Thymus (tissue), 11 donors: ENCODE measurements at regions not wholly inside any gene's neighbourhood (a gene's known extent, or its start where the extent isn't known, plus 50 kb on each side); places are given as distances from the start of the nearest gene placed in this dataset.

ENCODE experiments used
- DNase-seq, 9 donors: peaks; one replicate each; pipeline ENCODE4 v3.0.0-alpha.2; 2013; ENCODE audit warnings: low spot score in 9 of 9, low read depth in 6 of 9, missing footprints in 1 of 9
- H3K27ac ChIP-seq, 2 donors: one replicate each; pipeline ENCODE4 v1.5.1; 2013; ENCODE audit warnings: control low read depth in 1 of 2, low read depth in 1 of 2, low read length in 1 of 2, mild to moderate bottlenecking in 1 of 2, moderate library complexity in 1 of 2
- H3K27me3 ChIP-seq, 2 donors: one replicate each; pipeline ENCODE4 v1.5.1; 2013; ENCODE audit warnings: low read length in 1 of 2; ENCODE audit not compliant: control insufficient read depth in 2 of 2, insufficient read depth in 1 of 2
- H3K36me3 ChIP-seq, 2 donors: one replicate each; pipeline ENCODE4 v1.5.1; 2013; ENCODE audit warnings: low read length in 1 of 2, mild to moderate bottlenecking in 1 of 2, moderate library complexity in 1 of 2; ENCODE audit not compliant: control insufficient read depth in 2 of 2, insufficient read depth in 2 of 2
- H3K4me1 ChIP-seq, 2 donors: one replicate each; pipeline ENCODE4 v1.5.1; 2013; ENCODE audit warnings: low read length in 2 of 2; ENCODE audit not compliant: control insufficient read depth in 2 of 2, insufficient read depth in 2 of 2
- H3K4me3 ChIP-seq, 2 donors: one replicate each; pipeline ENCODE4 v1.5.1; 2013; ENCODE audit warnings: low read length in 2 of 2, control low read depth in 1 of 2, mild to moderate bottlenecking in 1 of 2
- H3K9me3 ChIP-seq, 2 donors: one replicate each; pipeline ENCODE4 v1.5.1; 2013; ENCODE audit warnings: low read length in 1 of 2, mild to moderate bottlenecking in 1 of 2; ENCODE audit not compliant: control insufficient read depth in 2 of 2, insufficient read depth in 1 of 2
- WGBS: extraction: QIAGEN DNeasy Blood & Tissue Kit; methylation state at CpG from one replicate; pipeline ENCODE4 v1.1.7; 2013; 5-methylcytosine and 5-hydroxymethylcytosine counted together
- donor health status: healthy.

GRCh38 chr5:60368100-60368499 lies 331.9 kb downstream of the DEPDC1B start:
- Histone ChIP-seq H3K36me3 (no peaks in the 10 kb centered on the region), H3K4me1 (no peaks in the 10 kb centered on the region), H3K27ac (no peak overlapping the region), H3K9me3 (no peaks in the 10 kb centered on the region), H3K27me3 (no peaks in the 10 kb centered on the region), H3K4me3 (no peak overlapping the region)
- WGBS, result 95% methylated on average over 5 of the region's 5 CpGs
- DNase-seq, result no peak

DNA sequence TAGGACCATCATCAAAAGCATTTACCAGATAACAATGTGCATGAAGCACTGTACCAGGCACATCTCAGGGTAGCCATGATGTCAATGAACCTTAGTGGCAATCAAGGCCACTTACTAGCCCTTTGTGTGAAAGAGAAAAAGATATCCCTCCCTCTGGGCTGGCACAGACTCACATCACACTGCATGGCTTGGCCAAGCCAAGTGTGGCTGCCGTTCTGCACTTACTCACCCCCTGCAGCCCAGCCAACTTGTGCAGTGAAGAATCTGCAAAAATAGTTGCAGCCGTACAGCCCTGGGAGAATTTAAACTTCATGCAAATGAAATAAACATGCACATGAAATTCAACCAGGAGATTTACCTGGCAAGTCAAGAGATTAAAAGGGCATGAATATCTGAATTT lies 333.5 kb downstream of the DEPDC1B start:
- Histone ChIP-seq H3K4me3 (no peak overlapping the region), H3K27me3 (no peaks in the 10 kb centered on the region), H3K9me3 (no peaks in the 10 kb centered on the region), H3K27ac (no peak overlapping the region), H3K4me1 (no peaks in the 10 kb centered on the region), H3K36me3 (no peaks in the 10 kb centered on the region)
- DNase-seq, result no peak
- WGBS, result 48% methylated on average over 2 of the region's 2 CpGs

DNA sequence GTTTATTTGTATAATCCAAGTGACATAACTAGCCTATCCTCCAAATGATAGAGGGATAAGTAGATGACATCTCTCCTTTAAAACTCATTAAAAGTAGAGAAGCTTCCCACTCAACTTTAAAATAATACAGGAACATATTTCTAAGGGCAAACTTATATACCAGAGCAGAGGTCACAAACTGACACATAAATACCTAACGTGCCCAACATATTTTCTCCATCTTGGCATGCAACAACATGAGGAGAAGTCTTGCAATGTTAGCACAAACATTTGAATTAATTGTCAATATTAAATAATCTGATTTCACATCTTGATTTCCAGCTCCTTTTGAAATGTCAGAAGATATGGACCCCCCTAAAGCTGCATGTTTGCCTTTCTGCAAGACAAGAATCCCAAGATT lies 335.0 kb downstream of the DEPDC1B start:
- Histone ChIP-seq H3K9me3 (no peaks in the 10 kb centered on the region), H3K27ac (no peak overlapping the region), H3K27me3 (no peaks in the 10 kb centered on the region), H3K4me3 (no peak overlapping the region), H3K36me3 (no peaks in the 10 kb centered on the region), H3K4me1 (no peaks in the 10 kb centered on the region)
- DNase-seq, result no peak
- WGBS, result 90% methylated on average over 1 of the region's 1 CpG

- Histone ChIP-seq H3K4me1 (no peaks in the 10 kb centered on the region), H3K36me3 (no peaks in the 10 kb centered on the region), H3K27me3 (no peaks in the 10 kb centered on the region), H3K9me3 (no peaks in the 10 kb centered on the region), H3K4me3 (no peak overlapping the region), H3K27ac (no peak overlapping the region)
- DNase-seq, result no peak
Measured at GRCh38 chr5:60362158-60362557, 337.8 kb downstream of the DEPDC1B start.

- H3K4me1 ChIP-seq, result no peaks in the 10 kb centered on the region
- H3K9me3 ChIP-seq, result no peaks in the 10 kb centered on the region
- DNase-seq, result no peak
- WGBS, result 91% methylated on average over 3 of the region's 3 CpGs
- no peaks in the 10 kb centered on the region for H3K36me3 ChIP-seq
- H3K27ac ChIP-seq, result no peak overlapping the region
- no peak overlapping the region for H3K4me3 ChIP-seq
- H3K27me3 ChIP-seq, result no peaks in the 10 kb centered on the region
Measured at GRCh38 chr5:60360355-60360754, 339.6 kb downstream of the DEPDC1B start.

DNA sequence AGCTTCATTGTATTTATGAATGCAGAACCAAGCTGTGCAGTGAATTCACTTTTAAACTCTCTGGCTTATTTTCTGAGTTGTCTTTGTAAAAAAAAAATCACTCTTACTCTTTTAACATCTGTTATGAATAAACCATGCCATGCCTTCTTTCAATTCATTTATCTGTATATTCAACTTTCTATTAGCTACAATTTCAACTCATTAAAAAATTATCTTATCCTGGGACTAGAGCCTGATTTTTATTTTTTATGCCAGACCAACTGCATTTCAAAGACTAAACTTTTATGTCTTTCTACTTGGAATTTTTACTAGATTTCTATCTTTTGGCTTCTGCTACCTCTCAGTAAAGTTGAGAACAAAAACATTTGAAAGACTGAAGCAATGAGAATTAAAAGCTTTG lies 342.7 kb downstream of the DEPDC1B start:
- Histone ChIP-seq H3K27me3 (no peaks in the 10 kb centered on the region), H3K4me1 (no peaks in the 10 kb centered on the region), H3K36me3 (no peaks in the 10 kb centered on the region), H3K27ac (no peak overlapping the region), H3K4me3 (no peak overlapping the region), H3K9me3 (no peaks in the 10 kb centered on the region)
- DNase-seq, result no peak

- no peaks in the 10 kb centered on the region for H3K27me3 ChIP-seq
- H3K4me1 ChIP-seq, result no peaks in the 10 kb centered on the region
- WGBS, result 93% methylated on average over 2 of the region's 2 CpGs
- no peaks in the 10 kb centered on the region for H3K36me3 ChIP-seq
- no peaks in the 10 kb centered on the region for H3K9me3 ChIP-seq
- H3K4me3 ChIP-seq, result no peak overlapping the region
- DNase-seq, result no peak
- no peak overlapping the region for H3K27ac ChIP-seq
Measured at GRCh38 chr5:60356745-60357144, 343.2 kb downstream of the DEPDC1B start.

- Histone ChIP-seq H3K27me3 (no peaks in the 10 kb centered on the region), H3K27ac (no peak overlapping the region), H3K36me3 (no peaks in the 10 kb centered on the region), H3K9me3 (no peaks in the 10 kb centered on the region), H3K4me1 (no peaks in the 10 kb centered on the region), H3K4me3 (no peak overlapping the region)
- DNase-seq, result no peak
Measured at GRCh38 chr5:60355181-60355580, 344.8 kb downstream of the DEPDC1B start.

GRCh38 chr5:60354311-60354710 lies 345.7 kb downstream of the DEPDC1B start:
- Histone ChIP-seq H3K36me3 (no peaks in the 10 kb centered on the region), H3K27ac (no peak overlapping the region), H3K27me3 (no peaks in the 10 kb centered on the region), H3K9me3 (no peaks in the 10 kb centered on the region), H3K4me3 (no peak overlapping the region), H3K4me1 (no peaks in the 10 kb centered on the region)
- no peak for DNase-seq
- 97% methylated on average over 1 of the region's 1 CpG for WGBS

GRCh38 chr5:60352992-60353599 lies 346.9 kb downstream of the DEPDC1B start:
- no peaks in the 10 kb centered on the region for H3K9me3 ChIP-seq
- no peaks in the 10 kb centered on the region for H3K36me3 ChIP-seq
- H3K27me3 ChIP-seq, result no peaks in the 10 kb centered on the region
- DNase-seq, result peak in 1 of 9 donors; percentile 4
- 39% methylated on average over 1 of the region's 1 CpG for WGBS
- H3K27ac ChIP-seq, result no peak overlapping the region
- no peaks in the 10 kb centered on the region for H3K4me1 ChIP-seq
- no peak overlapping the region for H3K4me3 ChIP-seq
